ENCODE measurements at regions not wholly inside any gene's neighbourhood (a gene's known extent, or its start where the extent isn't known, plus 50 kb on each side); places are given as distances from the start of the nearest gene placed in this dataset.

DNA sequence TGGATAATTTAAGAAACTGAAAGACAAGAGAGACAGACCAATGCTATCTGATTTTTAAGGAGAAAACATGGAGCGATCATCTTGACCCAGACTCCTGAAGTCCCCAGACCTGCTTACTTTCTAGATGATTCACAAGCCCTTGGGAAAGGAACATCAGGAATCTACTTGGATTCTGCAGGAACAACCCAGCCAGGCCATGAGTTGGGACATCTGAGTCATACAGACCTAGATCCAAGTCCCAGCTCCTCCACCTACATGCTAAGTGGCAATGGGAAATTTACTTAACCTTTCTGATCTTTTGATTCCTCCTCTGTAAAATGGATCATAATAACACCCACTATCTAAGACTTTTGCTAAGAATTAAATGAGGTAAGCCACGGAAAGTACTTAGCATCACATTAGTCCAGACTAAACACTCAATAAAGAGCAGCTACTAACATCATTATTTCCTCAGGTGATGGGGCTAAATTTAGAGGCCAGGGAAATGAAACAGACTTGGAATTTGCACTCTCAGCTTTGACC, 61.0 kb upstream of the MAFB start:
- no peak overlapping the region for H4K91ac ChIP-seq (ENCODE audit: low read depth, low read length, poor library complexity)
- no peak overlapping the region for H3K4me2 ChIP-seq (ENCODE audit: insufficient read depth, low read length, poor library complexity, severe bottlenecking)
- H2BK120ac ChIP-seq (ENCODE audit: low read depth, low read length), result no peak overlapping the region
- H3K14ac ChIP-seq (ENCODE audit: low read length), result no peak overlapping the region
- H2BK12ac ChIP-seq (ENCODE audit: low read length), result no peak overlapping the region
- DNase-seq (ENCODE audit: low spot score), result no peak
- H2BK15ac ChIP-seq (ENCODE audit: low read length), result no peak overlapping the region
- H3K18ac ChIP-seq (ENCODE audit: low read length), result no peak overlapping the region
- no peak overlapping the region for H3K4ac ChIP-seq (ENCODE audit: low read length)
- H4K8ac ChIP-seq (ENCODE audit: low read depth, low read length), result no peak overlapping the region
- no peak overlapping the region for H3K27ac ChIP-seq (replicated peaks; ENCODE audit: low read length)
- H2BK5ac ChIP-seq (ENCODE audit: low read length), result no peak overlapping the region
- H2AK5ac ChIP-seq (ENCODE audit: low read depth, low read length), result no peak overlapping the region
- peaks cover 0 to 4% (median 0%) of the 10 kb centered on the region in 3 experiments for H3K27me3 ChIP-seq (ENCODE audit: control insufficient read depth in 3 of 3, insufficient read depth in 3 of 3, low read depth in 1 of 3, low read length in 3 of 3)
- H3K9ac ChIP-seq (ENCODE audit: low read depth, low read length, poor library complexity), result no peak overlapping the region
- no peaks in the 10 kb centered on the region for H3K36me3 ChIP-seq (replicated peaks in 1 of 2; ENCODE audit: control insufficient read depth in 2 of 2, insufficient read depth in 2 of 2, low read length in 2 of 2)
- H3K23ac ChIP-seq (ENCODE audit: low read depth, low read length, poor library complexity), result no peak overlapping the region
- no peak overlapping the region for H2AFZ ChIP-seq (ENCODE audit: low read length)
- H3K9me3 ChIP-seq (replicated peaks in 1 of 2; ENCODE audit: control insufficient read depth in 2 of 2, insufficient read depth in 1 of 2, low read depth in 1 of 2, low read length in 2 of 2), result peaks cover 0 to 2% of the 10 kb centered on the region in 2 donors
- H3K4me3 ChIP-seq (ENCODE audit: low read length in 2 of 2), result no peak overlapping the region
- H3K4me1 ChIP-seq (ENCODE audit: control insufficient read depth in 2 of 2, insufficient read depth in 1 of 2, low read depth in 1 of 2, low read length in 2 of 2), result no peaks in the 10 kb centered on the region
- no CpG with 5 or more reads among the region's 2 CpGs for WGBS, 2 donors (ENCODE audit: extremely low coverage in 2 of 2, insufficient read length in 2 of 2, insufficient replicate concordance in 1 of 2)
- H3K79me1 ChIP-seq (ENCODE audit: low read depth, low read length), result no peaks in the 10 kb centered on the region

DNA sequence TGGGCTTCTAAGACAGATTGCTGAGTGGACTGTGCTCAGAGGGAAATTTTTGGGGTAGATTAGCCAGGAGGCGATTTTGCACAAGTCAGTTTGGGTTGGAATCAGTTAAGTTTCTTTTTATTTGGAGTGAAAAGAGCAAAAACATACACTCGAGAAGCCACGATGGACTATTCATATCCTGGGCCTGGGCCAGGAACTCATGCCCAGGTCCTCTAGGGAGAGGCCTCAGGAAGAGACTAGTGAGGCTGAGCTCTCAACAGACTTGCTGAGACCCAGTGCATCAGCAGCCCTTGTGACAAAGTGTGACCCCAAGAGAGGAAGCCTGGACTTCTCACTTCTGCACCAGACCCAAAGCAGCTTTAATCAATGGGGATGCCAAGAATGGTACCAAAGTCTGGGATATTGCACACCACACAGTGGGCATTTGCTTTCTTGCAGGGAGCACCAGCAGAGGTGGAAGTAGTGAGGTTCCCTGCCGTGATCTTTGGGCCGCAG, 61.6 kb upstream of the MAFB start:
- Histone ChIP-seq H2BK12ac (ENCODE audit: low read length) (no peak overlapping the region), H3K4ac (ENCODE audit: low read length) (no peak overlapping the region), H3K4me1 (ENCODE audit: control insufficient read depth in 2 of 2, insufficient read depth in 1 of 2, low read depth in 1 of 2, low read length in 2 of 2) (no peaks in the 10 kb centered on the region), H3K27me3 (ENCODE audit: control insufficient read depth in 3 of 3, insufficient read depth in 3 of 3, low read depth in 1 of 3, low read length in 3 of 3) (peaks cover 0 to 4% (median 0%) of the 10 kb centered on the region in 3 experiments), H3K23ac (ENCODE audit: low read depth, low read length, poor library complexity) (no peak overlapping the region), H2AK5ac (ENCODE audit: low read depth, low read length) (no peak overlapping the region), H3K9ac (ENCODE audit: low read depth, low read length, poor library complexity) (no peak overlapping the region), H3K27ac (replicated peaks; ENCODE audit: low read length) (no peak overlapping the region), H3K9me3 (replicated peaks in 1 of 2; ENCODE audit: control insufficient read depth in 2 of 2, insufficient read depth in 1 of 2, low read depth in 1 of 2, low read length in 2 of 2) (peaks cover 0 to 2% of the 10 kb centered on the region in 2 donors), H3K4me2 (ENCODE audit: insufficient read depth, low read length, poor library complexity, severe bottlenecking) (no peak overlapping the region), H3K18ac (ENCODE audit: low read length) (no peak overlapping the region), H3K14ac (ENCODE audit: low read length) (no peak overlapping the region), H3K4me3 (ENCODE audit: low read length in 2 of 2) (no peak overlapping the region), H2BK15ac (ENCODE audit: low read length) (no peak overlapping the region), H3K79me1 (ENCODE audit: low read depth, low read length) (no peaks in the 10 kb centered on the region), H2BK5ac (ENCODE audit: low read length) (no peak overlapping the region), H2BK120ac (ENCODE audit: low read depth, low read length) (no peak overlapping the region), H4K8ac (ENCODE audit: low read depth, low read length) (no peak overlapping the region), H2AFZ (ENCODE audit: low read length) (no peak overlapping the region), H3K36me3 (replicated peaks in 1 of 2; ENCODE audit: control insufficient read depth in 2 of 2, insufficient read depth in 2 of 2, low read length in 2 of 2) (no peaks in the 10 kb centered on the region), H4K91ac (ENCODE audit: low read depth, low read length, poor library complexity) (no peak overlapping the region)
- no CpG with 5 or more reads among the region's 5 CpGs for WGBS, 2 donors (ENCODE audit: extremely low coverage in 2 of 2, insufficient read length in 2 of 2, insufficient replicate concordance in 1 of 2)
- DNase-seq (ENCODE audit: low spot score), result no peak

DNA sequence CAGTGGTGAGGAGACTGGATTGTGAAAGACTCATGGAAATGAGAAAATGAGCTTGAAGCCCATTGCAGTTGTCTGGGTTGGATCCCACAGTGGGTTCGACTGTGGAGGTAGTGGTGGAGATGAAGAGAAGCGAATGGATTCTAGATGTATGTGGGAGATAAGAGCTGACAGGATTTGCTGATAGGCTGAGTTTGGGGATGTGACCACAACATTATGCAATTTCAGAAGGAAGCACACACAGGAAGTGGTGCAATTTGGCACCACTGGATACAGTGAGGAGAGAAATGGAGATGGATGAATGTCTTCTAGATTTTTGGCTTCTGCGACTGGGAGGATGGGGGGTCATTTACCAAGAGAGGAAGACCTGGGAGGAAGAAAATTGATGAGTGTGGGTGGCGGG, 64.4 kb upstream of the MAFB start:
- Histone ChIP-seq H3K4me2 (ENCODE audit: insufficient read depth, low read length, poor library complexity, severe bottlenecking) (no peak overlapping the region), H2AFZ (ENCODE audit: low read length) (no peak overlapping the region), H3K4me3 (ENCODE audit: low read length in 2 of 2) (no peak overlapping the region), H4K91ac (ENCODE audit: low read depth, low read length, poor library complexity) (no peak overlapping the region), H2BK5ac (ENCODE audit: low read length) (no peak overlapping the region), H3K27me3 (ENCODE audit: control insufficient read depth in 3 of 3, insufficient read depth in 3 of 3, low read depth in 1 of 3, low read length in 3 of 3) (no peaks in the 10 kb centered on the region), H3K4me1 (ENCODE audit: control insufficient read depth in 2 of 2, insufficient read depth in 1 of 2, low read depth in 1 of 2, low read length in 2 of 2) (no peaks in the 10 kb centered on the region), H3K9me3 (replicated peaks in 1 of 2; ENCODE audit: control insufficient read depth in 2 of 2, insufficient read depth in 1 of 2, low read depth in 1 of 2, low read length in 2 of 2) (peaks cover 0 to 2% of the 10 kb centered on the region in 2 donors), H2BK12ac (ENCODE audit: low read length) (no peak overlapping the region), H2BK120ac (ENCODE audit: low read depth, low read length) (no peak overlapping the region), H3K4ac (ENCODE audit: low read length) (no peak overlapping the region), H4K8ac (ENCODE audit: low read depth, low read length) (no peak overlapping the region), H2BK15ac (ENCODE audit: low read length) (no peak overlapping the region), H3K23ac (ENCODE audit: low read depth, low read length, poor library complexity) (no peak overlapping the region), H3K36me3 (replicated peaks in 1 of 2; ENCODE audit: control insufficient read depth in 2 of 2, insufficient read depth in 2 of 2, low read length in 2 of 2) (no peaks in the 10 kb centered on the region), H3K79me1 (ENCODE audit: low read depth, low read length) (no peaks in the 10 kb centered on the region), H3K9ac (ENCODE audit: low read depth, low read length, poor library complexity) (no peak overlapping the region), H3K27ac (replicated peaks; ENCODE audit: low read length) (no peak overlapping the region), H3K18ac (ENCODE audit: low read length) (no peak overlapping the region), H2AK5ac (ENCODE audit: low read depth, low read length) (no peak overlapping the region), H3K14ac (ENCODE audit: low read length) (no peak overlapping the region)
- whole genome bisulfite sequencing, 2 donors (ENCODE audit: extremely low coverage in 2 of 2, insufficient read length in 2 of 2, insufficient replicate concordance in 1 of 2), result no CpG with 5 or more reads among the region's 4 CpGs
- no peak for DNase-seq (ENCODE audit: low spot score)

DNA sequence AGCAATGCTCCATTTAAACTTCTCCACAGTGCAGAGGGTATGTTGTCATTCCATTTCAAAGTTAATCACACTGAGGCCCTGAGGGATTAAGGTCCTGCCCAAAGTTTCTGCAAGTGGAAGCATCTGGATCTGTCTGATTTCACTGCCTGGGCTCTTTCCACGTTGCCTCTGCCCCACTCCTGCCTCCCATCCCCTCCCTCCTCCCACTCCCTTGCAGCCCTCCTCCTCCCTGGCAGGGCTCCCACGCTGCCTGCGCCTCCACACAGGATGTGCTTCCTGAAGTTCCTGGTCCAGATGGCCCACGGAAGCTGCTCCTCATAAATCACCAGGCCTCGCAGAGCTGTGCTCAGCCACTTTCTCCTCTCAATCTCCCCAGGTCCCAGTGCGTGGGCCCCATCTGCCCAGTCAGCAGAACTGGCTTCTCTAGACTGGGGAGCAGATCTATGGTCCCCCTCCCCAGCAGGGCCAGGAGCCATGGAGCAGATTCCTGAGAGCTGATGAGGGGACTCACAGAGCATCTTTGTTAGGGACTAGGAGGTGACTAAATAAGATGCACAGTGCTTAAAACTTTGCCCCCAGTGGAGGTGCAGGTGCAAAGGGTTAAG, 65.4 kb upstream of the MAFB start:
- Histone ChIP-seq H3K23ac (ENCODE audit: low read depth, low read length, poor library complexity) (no peak overlapping the region), H3K4me2 (ENCODE audit: insufficient read depth, low read length, poor library complexity, severe bottlenecking) (no peak overlapping the region), H3K79me1 (ENCODE audit: low read depth, low read length) (no peaks in the 10 kb centered on the region), H3K36me3 (replicated peaks in 1 of 2; ENCODE audit: control insufficient read depth in 2 of 2, insufficient read depth in 2 of 2, low read length in 2 of 2) (no peaks in the 10 kb centered on the region), H3K9me3 (replicated peaks in 1 of 2; ENCODE audit: control insufficient read depth in 2 of 2, insufficient read depth in 1 of 2, low read depth in 1 of 2, low read length in 2 of 2) (peaks cover 0 to 2% of the 10 kb centered on the region in 2 donors), H3K14ac (ENCODE audit: low read length) (no peak overlapping the region), H4K8ac (ENCODE audit: low read depth, low read length) (no peak overlapping the region), H3K27ac (replicated peaks; ENCODE audit: low read length) (no peak overlapping the region), H2AFZ (ENCODE audit: low read length) (no peak overlapping the region), H4K91ac (ENCODE audit: low read depth, low read length, poor library complexity) (no peak overlapping the region), H2BK120ac (ENCODE audit: low read depth, low read length) (no peak overlapping the region), H3K18ac (ENCODE audit: low read length) (no peak overlapping the region), H2BK5ac (ENCODE audit: low read length) (no peak overlapping the region), H3K4me3 (ENCODE audit: low read length in 2 of 2) (no peak overlapping the region), H3K4ac (ENCODE audit: low read length) (no peak overlapping the region), H3K9ac (ENCODE audit: low read depth, low read length, poor library complexity) (no peak overlapping the region), H2AK5ac (ENCODE audit: low read depth, low read length) (no peak overlapping the region), H2BK15ac (ENCODE audit: low read length) (no peak overlapping the region), H3K4me1 (ENCODE audit: control insufficient read depth in 2 of 2, insufficient read depth in 1 of 2, low read depth in 1 of 2, low read length in 2 of 2) (peaks cover 0 to 1% of the 10 kb centered on the region in 2 donors), H2BK12ac (ENCODE audit: low read length) (no peak overlapping the region), H3K27me3 (ENCODE audit: control insufficient read depth in 3 of 3, insufficient read depth in 3 of 3, low read depth in 1 of 3, low read length in 3 of 3) (no peaks in the 10 kb centered on the region)
- DNase-seq (ENCODE audit: low spot score), result no peak
- WGBS, 2 donors (ENCODE audit: extremely low coverage in 2 of 2, insufficient read length in 2 of 2, insufficient replicate concordance in 1 of 2), result no CpG with 5 or more reads among the region's 6 CpGs

Data from neuronal stem cell (in vitro differentiated cells).